ENCODE measurements at regions not wholly inside any gene's neighbourhood (a gene's known extent, or its start where the extent isn't known, plus 50 kb on each side); places are given as distances from the start of the nearest gene placed in this dataset.
"Not testable (repeated sequence)": the region's sequence is repeated elsewhere in the genome, so short reads cannot be mapped to it uniquely, and the experiment has no call there.

- in situ Hi-C loops (cut with MboI; ENCODE audit: low sequenced_read_pairs) = no loop called here
Observed at GRCh38 chr3:5580826-5581225, 393.3 kb downstream of the EDEM1 start.

DNA sequence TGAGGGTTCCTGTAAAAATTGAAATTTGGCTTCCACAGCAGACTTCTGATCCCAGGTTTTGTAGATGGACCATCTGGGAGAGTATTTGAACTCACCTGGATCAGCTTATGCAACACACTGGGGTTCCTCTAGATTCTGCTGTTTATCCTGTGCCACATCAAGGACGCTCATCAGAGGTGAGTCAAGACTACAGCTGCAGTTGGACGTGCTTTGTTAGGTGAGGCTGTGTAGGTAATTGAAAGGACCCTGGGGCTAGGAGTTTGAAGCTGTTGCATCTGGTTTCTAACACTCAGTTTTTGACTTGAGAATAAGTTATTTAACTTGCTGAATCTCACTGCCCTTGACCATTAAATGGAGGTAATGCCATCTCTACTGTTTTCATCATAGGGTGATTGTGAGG lies 394.2 kb downstream of the EDEM1 start:
- in situ Hi-C loops (cut with MboI; ENCODE audit: low sequenced_read_pairs) = no loop called here

DNA sequence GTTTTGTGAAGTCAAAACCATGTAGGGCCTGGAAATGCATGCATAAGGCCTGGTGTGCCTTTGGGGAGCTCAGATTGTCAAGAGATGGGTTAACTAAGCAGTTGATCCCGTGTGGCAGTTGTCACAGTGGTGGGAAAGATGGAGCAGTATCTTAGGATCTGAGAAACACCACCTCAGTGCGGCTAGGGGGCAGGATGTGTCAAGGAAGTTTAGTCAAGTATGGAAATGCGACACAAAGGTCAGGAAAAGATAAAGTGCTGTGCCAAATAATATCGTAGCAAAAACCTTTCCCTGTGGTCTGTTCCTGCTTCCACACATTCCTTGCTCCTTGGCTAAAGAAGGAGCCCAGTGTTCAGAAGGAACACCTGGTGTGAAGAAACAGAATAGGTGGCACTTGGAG lies 396.4 kb downstream of the EDEM1 start:
- in situ Hi-C loops (cut with MboI; ENCODE audit: low sequenced_read_pairs) = no loop called here

DNA sequence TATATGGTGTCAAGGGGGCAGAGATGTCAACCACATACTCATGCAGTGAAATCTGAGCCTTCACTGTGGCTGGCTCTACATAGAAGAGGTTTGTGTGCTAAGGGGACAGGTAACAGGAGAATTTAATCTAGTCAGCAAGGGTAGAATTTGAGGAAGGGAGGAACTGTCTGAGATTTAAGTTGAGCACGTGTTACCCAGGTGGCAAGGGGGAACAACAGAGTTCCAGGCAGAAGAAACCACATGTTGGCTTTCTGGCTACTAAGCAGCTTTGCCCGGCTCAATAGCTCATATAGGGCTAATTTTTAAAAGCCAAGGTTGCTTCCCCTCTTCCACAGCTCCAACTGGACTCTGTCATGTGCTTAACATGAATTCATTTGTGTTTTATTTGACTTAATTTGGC lies 397.6 kb downstream of the EDEM1 start:
- in situ Hi-C loops (cut with MboI; ENCODE audit: low sequenced_read_pairs) = no loop called here

DNA sequence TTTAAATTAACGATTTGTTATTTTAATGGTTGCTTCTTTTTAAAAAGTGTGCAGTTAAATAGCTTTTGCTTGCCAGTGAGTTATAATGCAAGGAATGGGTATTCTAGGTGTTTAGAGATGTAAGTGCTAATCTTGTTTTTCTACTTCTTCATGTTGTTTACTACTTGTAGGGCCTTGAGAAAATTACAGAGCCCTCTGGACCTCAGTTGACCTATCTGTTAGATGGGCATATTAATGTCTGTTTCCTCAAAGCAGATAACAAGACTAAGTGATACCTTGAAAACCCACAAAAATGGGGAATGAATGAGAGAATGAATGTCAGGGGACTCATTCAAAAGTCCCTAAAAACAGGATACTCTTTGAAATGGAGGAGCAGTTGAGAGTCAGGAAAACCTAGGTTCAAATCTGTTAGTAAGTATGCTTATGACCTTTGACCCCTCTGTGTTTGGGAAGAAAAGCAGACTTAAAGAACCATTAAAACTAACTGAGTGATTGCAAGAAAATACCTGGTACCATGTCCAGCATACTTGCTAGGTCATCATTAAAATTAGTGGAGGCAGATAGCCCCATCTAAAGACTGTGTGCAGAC lies 419.5 kb downstream of the EDEM1 start:
- in situ Hi-C loops (cut with MboI; ENCODE audit: low sequenced_read_pairs) = no loop called here

- in situ Hi-C loops (cut with MboI; ENCODE audit: low sequenced_read_pairs) = no loop called here
Observed at GRCh38 chr3:5607581-5607980, 420.1 kb downstream of the EDEM1 start.

GRCh38 chr3:5608971-5609370 lies 421.5 kb downstream of the EDEM1 start:
- in situ Hi-C loops (cut with MboI; ENCODE audit: low sequenced_read_pairs) = not testable (repeated sequence)

DNA sequence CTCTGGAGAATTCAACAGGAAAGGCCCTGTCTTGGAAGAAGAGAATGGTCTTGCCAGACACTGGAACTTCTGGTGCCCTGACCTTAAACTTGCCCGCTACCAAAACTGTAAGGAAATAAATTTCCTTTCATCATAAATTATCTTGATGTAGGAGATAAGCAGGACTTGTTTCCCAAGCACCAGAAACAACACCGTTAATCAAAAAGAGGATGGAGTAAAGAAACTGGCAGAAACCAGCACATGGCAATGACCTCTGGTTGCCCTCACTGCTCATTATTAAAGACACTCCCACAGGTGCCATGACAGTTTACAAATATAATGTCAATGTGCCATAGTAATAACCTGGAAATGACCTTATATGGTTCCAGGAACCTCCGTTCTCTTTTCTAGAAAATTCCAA lies 426.1 kb downstream of the EDEM1 start:
- in situ Hi-C loops (cut with MboI; ENCODE audit: low sequenced_read_pairs) = no loop called here

DNA sequence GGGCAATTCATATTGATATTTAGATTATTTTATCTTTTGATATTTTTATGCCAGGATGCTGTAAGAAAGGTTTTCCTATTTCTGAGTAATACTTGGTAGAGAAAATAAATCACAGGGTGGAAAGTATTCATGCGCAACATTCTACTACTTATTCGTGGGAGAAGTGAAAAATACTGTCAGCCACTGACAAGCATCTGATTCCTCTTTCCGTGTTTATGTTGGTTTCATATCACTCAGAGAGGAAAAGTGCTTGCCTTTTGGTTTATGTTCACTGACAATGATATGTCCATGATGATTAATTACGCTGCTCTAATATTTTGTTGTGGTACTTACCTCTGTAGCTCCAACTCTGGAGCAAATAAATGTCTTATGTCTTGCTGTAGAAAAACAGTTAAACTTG lies 429.4 kb downstream of the EDEM1 start:
- in situ Hi-C loops (cut with MboI; ENCODE audit: low sequenced_read_pairs) = no loop called here

DNA sequence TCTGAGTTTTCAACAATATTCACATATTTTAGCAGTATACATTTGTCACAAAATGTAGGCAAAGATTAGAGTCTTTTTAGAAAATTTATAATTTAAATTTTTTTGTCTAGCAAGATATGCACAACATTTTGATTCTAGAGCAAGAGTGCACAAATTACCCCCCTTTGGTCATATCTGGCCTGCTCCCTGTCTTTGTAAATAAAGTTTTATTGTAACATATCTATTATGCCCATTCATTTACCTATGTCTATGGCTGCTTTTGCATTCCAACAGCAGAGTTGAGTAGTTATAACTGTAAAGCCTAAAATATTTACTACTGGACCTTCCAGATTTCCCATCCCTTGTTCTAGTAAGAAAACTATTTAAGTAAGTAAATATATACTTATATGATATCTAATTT lies 430.7 kb downstream of the EDEM1 start:
- in situ Hi-C loops (cut with MboI; ENCODE audit: low sequenced_read_pairs) = no loop called here

GRCh38 chr3:5630406-5630805 lies 442.9 kb downstream of the EDEM1 start:
- in situ Hi-C loops (cut with MboI; ENCODE audit: low sequenced_read_pairs) = no loop called here

GRCh38 chr3:5633960-5634359 lies 446.5 kb downstream of the EDEM1 start:
- in situ Hi-C loops (cut with MboI; ENCODE audit: low sequenced_read_pairs) = no loop called here

DNA sequence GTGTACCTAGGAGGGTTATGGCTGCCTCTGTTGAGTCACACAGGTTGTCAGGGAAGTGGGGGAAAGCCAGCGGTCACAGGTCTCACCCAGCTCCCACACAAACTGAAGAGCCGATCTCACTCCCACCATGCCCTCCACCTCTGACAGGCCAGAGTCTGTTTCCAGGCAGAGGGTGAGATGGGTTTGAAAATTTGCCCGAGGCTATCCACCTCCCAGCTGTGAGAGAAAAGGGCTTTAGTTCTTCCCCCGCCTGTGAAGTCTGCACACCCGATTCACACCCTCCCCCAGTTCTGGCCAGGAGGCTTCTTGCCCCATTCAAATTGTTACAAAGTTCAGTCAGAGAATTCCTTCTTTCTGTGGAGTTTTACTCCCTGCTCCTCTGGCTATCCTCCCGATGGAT lies 446.9 kb downstream of the EDEM1 start:
- in situ Hi-C loops (cut with MboI; ENCODE audit: low sequenced_read_pairs) = no loop called here

DNA sequence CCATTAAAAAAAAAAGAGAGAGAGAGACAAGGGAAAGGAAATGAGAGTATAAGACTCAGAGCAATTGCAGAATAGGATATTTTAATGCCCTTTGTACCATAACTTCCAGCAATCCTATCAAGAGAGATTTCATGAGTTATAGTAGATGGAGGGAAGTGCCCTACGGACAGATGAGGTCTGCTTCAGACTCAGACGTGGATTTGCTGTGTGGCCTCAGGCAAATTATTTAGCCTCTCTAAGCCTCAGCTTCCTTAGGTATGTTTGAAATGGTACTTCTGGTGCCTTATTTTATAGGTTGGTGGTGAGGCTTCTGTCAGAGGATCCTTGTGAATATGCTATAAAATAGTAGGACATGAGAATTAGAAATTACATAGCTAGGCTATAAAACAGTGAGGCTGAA lies 448.2 kb downstream of the EDEM1 start:
- in situ Hi-C loops (cut with MboI; ENCODE audit: low sequenced_read_pairs) = no loop called here

GRCh38 chr3:5638550-5638949 lies 451.0 kb downstream of the EDEM1 start:
- in situ Hi-C loops (cut with MboI; ENCODE audit: low sequenced_read_pairs) = no loop called here

GRCh38 chr3:5644773-5645670 lies 457.5 kb downstream of the EDEM1 start:
- in situ Hi-C loops (cut with MboI; ENCODE audit: low sequenced_read_pairs) = no loop called here

- in situ Hi-C loops (cut with MboI; ENCODE audit: low sequenced_read_pairs) = no loop called here
Observed at GRCh38 chr3:5645692-5646410, 458.3 kb downstream of the EDEM1 start.

DNA sequence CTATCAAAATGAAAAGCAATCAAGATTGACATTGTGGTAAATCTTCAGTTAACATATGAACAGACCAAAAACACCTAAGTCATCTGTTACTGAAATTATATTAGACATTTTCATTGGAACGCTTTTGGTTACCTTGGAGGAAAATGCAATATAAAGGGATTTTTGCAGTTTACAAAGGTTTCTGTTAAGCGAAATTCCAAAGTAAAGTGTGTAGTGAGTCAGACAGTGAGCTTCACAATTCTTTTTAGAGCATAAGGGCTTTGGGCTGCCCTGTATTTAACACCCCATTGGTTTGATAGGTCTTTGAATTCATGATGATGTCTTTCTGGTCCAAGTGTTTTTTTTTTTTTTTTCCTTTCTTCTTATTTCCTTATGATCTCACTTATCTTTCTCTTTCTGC lies 462.8 kb downstream of the EDEM1 start:
- in situ Hi-C loops (cut with MboI; ENCODE audit: low sequenced_read_pairs) = no loop called here

DNA sequence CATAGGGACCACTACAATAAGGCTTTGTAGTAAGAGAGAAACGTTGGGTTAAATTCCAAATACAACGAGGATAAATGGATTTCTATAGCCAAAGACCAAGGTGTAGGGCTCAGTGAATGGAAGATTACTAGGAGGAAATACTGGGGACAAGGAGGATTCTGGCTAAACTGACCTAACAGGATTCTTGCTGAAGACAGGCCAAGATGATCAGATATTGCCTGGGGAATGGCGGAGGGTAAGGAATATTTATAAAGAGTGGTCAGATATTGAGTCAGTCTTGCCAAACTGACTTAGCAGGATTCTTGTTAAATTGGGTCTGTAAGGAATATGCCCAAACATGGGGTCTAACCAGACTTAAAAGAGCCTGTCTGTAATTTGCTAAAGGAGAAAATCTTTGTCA lies 463.8 kb downstream of the EDEM1 start:
- in situ Hi-C loops (cut with MboI; ENCODE audit: low sequenced_read_pairs) = no loop called here

- in situ Hi-C loops (cut with MboI; ENCODE audit: low sequenced_read_pairs) = no loop called here
Observed at GRCh38 chr3:5653426-5654143, 466.1 kb downstream of the EDEM1 start.

DNA sequence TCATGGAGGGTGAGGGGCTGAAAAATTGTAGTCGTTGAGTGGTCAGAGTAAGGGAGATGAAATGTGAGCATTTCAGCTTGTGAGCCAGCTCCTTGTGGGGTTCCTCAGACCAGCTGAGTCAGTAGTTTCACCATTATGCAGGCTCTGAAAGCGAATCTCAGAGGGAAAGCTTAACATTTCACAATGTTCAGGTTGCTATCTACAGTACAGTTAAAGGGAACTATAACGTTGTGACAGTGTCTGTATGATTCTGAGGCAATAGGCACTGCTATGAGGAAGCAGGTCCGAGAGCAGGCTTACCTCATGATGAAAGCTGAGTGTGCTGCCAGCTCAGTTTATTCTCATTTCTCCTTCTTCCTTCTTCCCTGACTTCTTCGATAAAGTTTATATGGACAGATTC lies 469.6 kb downstream of the EDEM1 start:
- in situ Hi-C loops (cut with MboI; ENCODE audit: low sequenced_read_pairs) = no loop called here
